Smooth muscle cell (in vitro differentiated cells): ENCODE measurements at regions not wholly inside any gene's neighbourhood (a gene's known extent, or its start where the extent isn't known, plus 50 kb on each side); places are given as distances from the start of the nearest gene placed in this dataset.

Experiments used
- DNase-seq: peaks from one replicate; lab custom pipeline; 2025; ENCODE audit not compliant: unreplicated experiment; lab: John Stamatoyannopoulos, UW
- H2AFZ ChIP-seq: fragments of 200-600 bp; sonication (generic); 2 replicates; pipeline ENCODE4 v1.6.0; 2016; ENCODE audit warnings: antibody characterized with exemption, low read depth, mild to moderate bottlenecking
- H3F3A ChIP-seq: fragments of 200-600 bp; sonication (generic); 2 replicates; pipeline ENCODE4 v1.6.0; 2017; ENCODE audit warnings: antibody characterized with exemption, low read depth
- H3K27ac ChIP-seq: fragments of 200-600 bp; sonication (generic); 2 replicates; pipeline ENCODE4 v1.5.1; 2016; ENCODE audit warnings: low read depth, mild to moderate bottlenecking
- H3K27me3 ChIP-seq: fragments of 200-600 bp; sonication (generic); 2 replicates; pipeline ENCODE4 v1.6.1; 2016; ENCODE audit warnings: low read depth, mild to moderate bottlenecking
- H3K36me3 ChIP-seq: fragments of 200-600 bp; sonication (generic); 2 replicates; pipeline ENCODE4 v1.5.1; 2016; ENCODE audit warnings: low read depth
- H3K4me1 ChIP-seq: fragments of 200-600 bp; sonication (generic); 2 replicates; pipeline ENCODE4 v1.5.1; 2016; ENCODE audit warnings: low read depth
- H3K4me2 ChIP-seq: fragments of 200-600 bp; sonication (generic); 2 replicates; pipeline ENCODE4 v1.6.0; 2016; ENCODE audit warnings: mild to moderate bottlenecking
- H3K4me3 ChIP-seq: fragments of 200-600 bp; sonication (generic); 2 replicates; pipeline ENCODE4 v1.5.1; 2016; ENCODE audit warnings: mild to moderate bottlenecking
- H3K79me2 ChIP-seq: fragments of 200-600 bp; sonication (generic); 2 replicates; pipeline ENCODE4 v1.6.0; 2016; ENCODE audit warnings: low read depth, mild to moderate bottlenecking
- H3K9ac ChIP-seq: fragments of 200-600 bp; sonication (generic); 2 replicates; pipeline ENCODE4 v1.6.0; 2016; ENCODE audit warnings: low read depth
- H3K9me3 ChIP-seq: fragments of 200-600 bp; sonication (generic); replicated peaks from 2 replicates; pipeline ENCODE4 v1.5.1; 2016; ENCODE audit warnings: low read depth
- H4K20me1 ChIP-seq: fragments of 200-600 bp; sonication (generic); 2 replicates; pipeline ENCODE4 v1.6.0; 2016; ENCODE audit warnings: low read depth
- WGBS: methylation state at CpG from one replicate; pipeline ENCODE4 v1.1.7; 2016; ENCODE audit warnings: low lambda C conversion rate; 5-methylcytosine and 5-hydroxymethylcytosine counted together
- TF ChIP-seq, protein P1 (sequence below): fragments of 200-600 bp; sonication (generic); IDR thresholded peaks from 2 replicates; pipeline ENCODE4 v1.5.1; 2017; ENCODE audit warnings: borderline replicate concordance, mild to moderate bottlenecking, antibody characterized with exemption; ENCODE audit not compliant: insufficient read depth, poor library complexity, severe bottlenecking

DNA sequence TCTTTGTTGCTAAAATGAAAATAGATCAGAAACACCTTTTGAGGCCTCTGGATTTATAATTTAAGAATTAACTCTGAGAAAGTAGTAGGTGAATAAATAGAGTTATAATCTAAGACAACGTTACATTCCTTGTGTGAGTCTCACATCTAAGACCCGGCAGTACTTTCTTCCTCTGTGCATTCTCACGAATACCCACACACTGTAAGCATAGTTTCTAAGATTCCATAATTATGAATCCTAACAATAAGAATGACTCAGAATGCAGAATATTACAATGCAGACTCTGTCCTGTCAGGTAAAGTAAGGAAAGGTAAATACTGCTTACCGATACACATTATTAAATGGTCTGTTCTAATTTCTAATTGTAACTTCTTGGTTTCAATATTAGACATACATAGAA, 257.7 kb upstream of the CNTN6 start:
- no peaks in the 10 kb centered on the region for H3F3A ChIP-seq
- no peak overlapping the region for H2AFZ ChIP-seq
- H3K27ac ChIP-seq = no peak overlapping the region
- H4K20me1 ChIP-seq = no peaks in the 10 kb centered on the region
- no peaks in the 10 kb centered on the region for H3K9me3 ChIP-seq
- no peaks in the 10 kb centered on the region for H3K27me3 ChIP-seq
- no peak overlapping the region for H3K9ac ChIP-seq
- H3K79me2 ChIP-seq = no peaks in the 10 kb centered on the region
- H3K4me3 ChIP-seq = no peak overlapping the region
- no peaks in the 10 kb centered on the region for H3K36me3 ChIP-seq
- no peak for DNase-seq
- H3K4me2 ChIP-seq = no peak overlapping the region
- 90% methylated on average over 4 of the region's 4 CpGs for WGBS
- TF ChIP-seq, protein P1, sequence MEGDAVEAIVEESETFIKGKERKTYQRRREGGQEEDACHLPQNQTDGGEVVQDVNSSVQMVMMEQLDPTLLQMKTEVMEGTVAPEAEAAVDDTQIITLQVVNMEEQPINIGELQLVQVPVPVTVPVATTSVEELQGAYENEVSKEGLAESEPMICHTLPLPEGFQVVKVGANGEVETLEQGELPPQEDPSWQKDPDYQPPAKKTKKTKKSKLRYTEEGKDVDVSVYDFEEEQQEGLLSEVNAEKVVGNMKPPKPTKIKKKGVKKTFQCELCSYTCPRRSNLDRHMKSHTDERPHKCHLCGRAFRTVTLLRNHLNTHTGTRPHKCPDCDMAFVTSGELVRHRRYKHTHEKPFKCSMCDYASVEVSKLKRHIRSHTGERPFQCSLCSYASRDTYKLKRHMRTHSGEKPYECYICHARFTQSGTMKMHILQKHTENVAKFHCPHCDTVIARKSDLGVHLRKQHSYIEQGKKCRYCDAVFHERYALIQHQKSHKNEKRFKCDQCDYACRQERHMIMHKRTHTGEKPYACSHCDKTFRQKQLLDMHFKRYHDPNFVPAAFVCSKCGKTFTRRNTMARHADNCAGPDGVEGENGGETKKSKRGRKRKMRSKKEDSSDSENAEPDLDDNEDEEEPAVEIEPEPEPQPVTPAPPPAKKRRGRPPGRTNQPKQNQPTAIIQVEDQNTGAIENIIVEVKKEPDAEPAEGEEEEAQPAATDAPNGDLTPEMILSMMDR = no peak
- H3K4me1 ChIP-seq = no peaks in the 10 kb centered on the region

DNA sequence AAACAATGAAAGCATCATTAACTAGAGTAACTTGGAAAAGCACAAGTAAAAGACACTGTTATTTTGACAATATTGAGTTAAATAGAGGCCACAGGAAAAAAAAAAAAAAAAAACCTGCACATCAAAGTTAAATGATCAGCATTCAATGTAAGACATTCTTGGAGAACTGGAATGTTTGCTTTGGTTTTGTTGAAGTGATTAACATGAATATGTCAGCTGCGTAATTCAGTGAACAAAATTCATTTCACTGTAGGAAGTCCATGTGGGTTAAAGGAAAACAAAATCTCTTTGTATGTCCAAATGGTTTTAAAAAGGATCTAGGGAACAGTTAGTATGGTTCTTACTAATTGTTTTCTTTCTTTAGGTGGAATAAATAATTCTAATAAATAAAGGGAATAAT, 252.8 kb upstream of the CNTN6 start:
- TF ChIP-seq, protein P1 = no peak
- 86% methylated on average over 1 of the region's 1 CpG for WGBS

DNA sequence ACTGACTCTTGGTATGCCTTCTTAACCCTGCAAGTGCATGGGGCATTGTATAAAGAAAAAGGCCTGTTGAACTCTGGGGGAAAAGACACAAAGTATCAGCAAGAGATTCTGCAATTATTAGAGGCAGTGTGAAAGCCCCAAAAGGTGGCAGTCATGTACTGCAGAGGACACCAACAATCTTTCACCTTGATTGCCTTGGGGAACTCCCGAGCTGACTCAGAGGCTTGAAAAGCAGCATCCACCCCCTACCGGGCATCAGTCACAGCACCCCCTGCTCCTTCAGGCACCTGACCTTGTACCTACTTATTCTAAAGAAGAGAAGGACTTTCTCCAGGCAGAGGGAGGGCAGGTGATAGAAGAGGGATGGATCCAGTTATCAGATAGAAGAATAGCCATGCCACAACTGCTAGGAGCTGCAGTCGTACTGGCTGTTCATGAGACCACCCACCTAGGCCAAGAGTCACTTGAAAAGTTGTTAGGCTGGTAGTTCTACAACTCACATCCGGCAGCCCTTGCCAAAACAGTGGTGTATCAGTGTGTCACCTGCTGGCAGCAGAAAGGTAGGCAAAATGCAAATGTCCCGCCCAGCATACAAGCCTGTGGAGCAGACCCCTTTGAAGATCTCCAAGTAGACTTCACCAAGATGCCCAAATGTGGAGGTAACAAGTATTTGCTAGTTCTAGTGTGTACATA, 241.6 kb upstream of the CNTN6 start:
- no peaks in the 10 kb centered on the region for H3K4me1 ChIP-seq
- H3K4me2 ChIP-seq = no peak overlapping the region
- H3K27me3 ChIP-seq = no peaks in the 10 kb centered on the region
- no peaks in the 10 kb centered on the region for H3K79me2 ChIP-seq
- 70% methylated on average over 5 of the region's 5 CpGs for WGBS
- TF ChIP-seq, protein P1 = no peak
- no peaks in the 10 kb centered on the region for H4K20me1 ChIP-seq
- no peaks in the 10 kb centered on the region for H3K36me3 ChIP-seq
- DNase-seq = no peak
- no peak overlapping the region for H2AFZ ChIP-seq
- H3F3A ChIP-seq = no peaks in the 10 kb centered on the region
- no peak overlapping the region for H3K4me3 ChIP-seq
- no peaks in the 10 kb centered on the region for H3K9me3 ChIP-seq
- no peak overlapping the region for H3K9ac ChIP-seq
- H3K27ac ChIP-seq = no peak overlapping the region

More for the DNA sequence above, 252.8 kb upstream of the CNTN6 start:
- Histone ChIP-seq H3F3A (no peaks in the 10 kb centered on the region), H3K4me1 (no peaks in the 10 kb centered on the region), H3K79me2 (no peaks in the 10 kb centered on the region), H3K27ac (no peak overlapping the region), H3K9me3 (no peaks in the 10 kb centered on the region), H4K20me1 (no peaks in the 10 kb centered on the region), H3K9ac (no peak overlapping the region), H3K4me2 (no peak overlapping the region), H3K4me3 (no peak overlapping the region), H3K27me3 (no peaks in the 10 kb centered on the region), H3K36me3 (no peaks in the 10 kb centered on the region), H2AFZ (no peak overlapping the region)
- DNase-seq = no peak

DNA sequence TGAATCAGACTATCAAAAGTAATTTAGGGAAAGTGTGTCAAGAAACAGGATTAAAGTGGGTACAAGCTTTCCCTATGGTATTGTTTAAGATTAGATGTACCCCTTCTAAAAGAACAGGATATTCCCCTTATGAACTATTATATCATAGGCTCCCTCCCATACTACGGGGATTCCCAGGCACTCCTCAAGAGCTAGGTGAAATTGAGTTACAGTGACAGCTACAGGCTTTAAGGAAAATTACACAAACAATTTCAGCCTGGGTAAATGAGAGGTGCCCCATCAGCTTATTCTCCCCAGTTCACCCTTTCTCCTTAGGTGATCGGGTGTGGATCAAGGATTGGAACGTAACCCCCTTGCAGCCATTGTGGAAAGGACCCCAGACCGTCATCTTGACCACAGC, 240.8 kb upstream of the CNTN6 start:
- H4K20me1 ChIP-seq = no peaks in the 10 kb centered on the region
- no peak overlapping the region for H3K4me3 ChIP-seq
- 76% methylated on average over 4 of the region's 4 CpGs for WGBS
- no peak overlapping the region for H2AFZ ChIP-seq
- no peak for DNase-seq
- no peaks in the 10 kb centered on the region for H3F3A ChIP-seq
- TF ChIP-seq, protein P1 = no peak
- no peak overlapping the region for H3K9ac ChIP-seq
- no peaks in the 10 kb centered on the region for H3K36me3 ChIP-seq
- no peaks in the 10 kb centered on the region for H3K4me1 ChIP-seq
- H3K79me2 ChIP-seq = no peaks in the 10 kb centered on the region
- no peak overlapping the region for H3K27ac ChIP-seq
- no peak overlapping the region for H3K4me2 ChIP-seq
- no peaks in the 10 kb centered on the region for H3K9me3 ChIP-seq
- no peaks in the 10 kb centered on the region for H3K27me3 ChIP-seq
